ENCODE measurements at regions not wholly inside any gene's neighbourhood (a gene's known extent, or its start where the extent isn't known, plus 50 kb on each side); places are given as distances from the start of the nearest gene placed in this dataset.

DNA sequence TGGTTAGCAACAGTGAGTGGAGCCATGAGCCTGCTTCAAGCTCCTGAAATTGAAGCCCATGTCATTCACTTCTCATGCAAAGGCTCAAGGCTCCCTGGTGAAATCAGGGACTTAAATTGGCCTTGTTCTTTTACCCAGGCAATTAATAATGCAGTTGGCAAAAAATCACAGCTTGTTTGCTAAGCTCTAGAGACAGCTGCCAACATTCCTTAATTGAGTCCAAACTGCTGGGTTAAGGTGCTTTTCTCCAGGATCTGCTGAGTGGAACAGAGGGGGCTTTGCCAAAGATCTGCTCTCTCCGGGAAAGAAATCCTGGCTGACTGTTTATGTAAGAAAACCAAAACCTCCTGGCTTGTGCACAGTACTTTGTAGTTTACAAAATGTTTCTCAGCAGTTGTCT, 257.6 kb upstream of the GHITM start:
- TF ChIP-seq, protein P1, sequence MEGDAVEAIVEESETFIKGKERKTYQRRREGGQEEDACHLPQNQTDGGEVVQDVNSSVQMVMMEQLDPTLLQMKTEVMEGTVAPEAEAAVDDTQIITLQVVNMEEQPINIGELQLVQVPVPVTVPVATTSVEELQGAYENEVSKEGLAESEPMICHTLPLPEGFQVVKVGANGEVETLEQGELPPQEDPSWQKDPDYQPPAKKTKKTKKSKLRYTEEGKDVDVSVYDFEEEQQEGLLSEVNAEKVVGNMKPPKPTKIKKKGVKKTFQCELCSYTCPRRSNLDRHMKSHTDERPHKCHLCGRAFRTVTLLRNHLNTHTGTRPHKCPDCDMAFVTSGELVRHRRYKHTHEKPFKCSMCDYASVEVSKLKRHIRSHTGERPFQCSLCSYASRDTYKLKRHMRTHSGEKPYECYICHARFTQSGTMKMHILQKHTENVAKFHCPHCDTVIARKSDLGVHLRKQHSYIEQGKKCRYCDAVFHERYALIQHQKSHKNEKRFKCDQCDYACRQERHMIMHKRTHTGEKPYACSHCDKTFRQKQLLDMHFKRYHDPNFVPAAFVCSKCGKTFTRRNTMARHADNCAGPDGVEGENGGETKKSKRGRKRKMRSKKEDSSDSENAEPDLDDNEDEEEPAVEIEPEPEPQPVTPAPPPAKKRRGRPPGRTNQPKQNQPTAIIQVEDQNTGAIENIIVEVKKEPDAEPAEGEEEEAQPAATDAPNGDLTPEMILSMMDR (IDR thresholded peaks at IDR 0.05): no peak
- no peak for TF ChIP-seq POLR2A (IDR thresholded peaks at IDR 0.05)
